SK-N-SH treated with all-trans-retinoic acid at 6 μM for 48 hours (cell line): ENCODE measurements at regions not wholly inside any gene's neighbourhood (a gene's known extent, or its start where the extent isn't known, plus 50 kb on each side); places are given as distances from the start of the nearest gene placed in this dataset.

ENCODE experiments used
- BACH2 ChIP-seq: fragments of 250-450 bp; sonication (Bioruptor Pico); IDR thresholded peaks from 2 replicates; pipeline ENCODE4 v1.9.0; 2021; ENCODE audit warnings: mild to moderate bottlenecking, borderline replicate concordance
- ESRRG ChIP-seq: fragments of 250-450 bp; sonication (Bioruptor Pico); IDR thresholded peaks from 2 replicates; pipeline ENCODE4 v1.6.1; 2021; ENCODE audit warnings: mild to moderate bottlenecking
- PPARA ChIP-seq: fragments of 250-450 bp; sonication (Bioruptor Pico); IDR thresholded peaks from 2 replicates; pipeline ENCODE4 v1.5.0; 2020; ENCODE audit warnings: mild to moderate bottlenecking, borderline replicate concordance
- SNAI2 ChIP-seq: fragments of 250-450 bp; sonication (Bioruptor Pico); IDR thresholded peaks from 2 replicates; pipeline ENCODE4 v1.5.0; 2020; ENCODE audit warnings: mild to moderate bottlenecking, moderate library complexity
- TCF4 ChIP-seq: fragments of 250-450 bp; sonication (Bioruptor Pico); IDR thresholded peaks from 2 replicates; pipeline ENCODE4 v1.8.0; 2021; ENCODE audit warnings: mild to moderate bottlenecking, moderate library complexity, borderline replicate concordance
- TOX ChIP-seq: fragments of 250-450 bp; sonication (Bioruptor Pico); IDR thresholded peaks from 2 replicates; pipeline ENCODE4 v1.8.0; 2021; ENCODE audit warnings: mild to moderate bottlenecking, moderate library complexity, borderline replicate concordance
- ZC3H10 ChIP-seq: fragments of 250-450 bp; sonication (Bioruptor Pico); IDR thresholded peaks from 2 replicates; pipeline ENCODE4 v1.5.1; 2021; ENCODE audit warnings: mild to moderate bottlenecking, moderate library complexity
- ZFP30 ChIP-seq: fragments of 450-650 bp; formaldehyde crosslinking; IDR thresholded peaks from 2 replicates; pipeline ENCODE4 v1.5.0; 2022; ENCODE audit warnings: mild to moderate bottlenecking, moderate library complexity
- ZNF565 ChIP-seq: fragments of 450-650 bp; formaldehyde crosslinking; conservative IDR thresholded peaks from 2 replicates; pipeline ENCODE4 v1.5.0; 2020; ENCODE audit warnings: low read depth, mild to moderate bottlenecking, moderate library complexity
- ZNF8 ChIP-seq: fragments of 450-650 bp; formaldehyde crosslinking; IDR thresholded peaks from 2 replicates; pipeline ENCODE4 v1.5.0; 2020; ENCODE audit warnings: mild to moderate bottlenecking, moderate library complexity
- TF ChIP-seq, protein P1 (sequence below): fragments of 250-450 bp; sonication (Bioruptor Pico); IDR thresholded peaks from 2 replicates; pipeline ENCODE4 v1.5.1; 2020; ENCODE audit warnings: low read depth, mild to moderate bottlenecking, moderate library complexity
- TF ChIP-seq, protein P2 (sequence below): fragments of 250-450 bp; sonication (Bioruptor Pico); IDR thresholded peaks from 2 replicates; pipeline ENCODE4 v1.8.0; 2020; ENCODE audit warnings: mild to moderate bottlenecking, moderate library complexity, borderline replicate concordance

DNA sequence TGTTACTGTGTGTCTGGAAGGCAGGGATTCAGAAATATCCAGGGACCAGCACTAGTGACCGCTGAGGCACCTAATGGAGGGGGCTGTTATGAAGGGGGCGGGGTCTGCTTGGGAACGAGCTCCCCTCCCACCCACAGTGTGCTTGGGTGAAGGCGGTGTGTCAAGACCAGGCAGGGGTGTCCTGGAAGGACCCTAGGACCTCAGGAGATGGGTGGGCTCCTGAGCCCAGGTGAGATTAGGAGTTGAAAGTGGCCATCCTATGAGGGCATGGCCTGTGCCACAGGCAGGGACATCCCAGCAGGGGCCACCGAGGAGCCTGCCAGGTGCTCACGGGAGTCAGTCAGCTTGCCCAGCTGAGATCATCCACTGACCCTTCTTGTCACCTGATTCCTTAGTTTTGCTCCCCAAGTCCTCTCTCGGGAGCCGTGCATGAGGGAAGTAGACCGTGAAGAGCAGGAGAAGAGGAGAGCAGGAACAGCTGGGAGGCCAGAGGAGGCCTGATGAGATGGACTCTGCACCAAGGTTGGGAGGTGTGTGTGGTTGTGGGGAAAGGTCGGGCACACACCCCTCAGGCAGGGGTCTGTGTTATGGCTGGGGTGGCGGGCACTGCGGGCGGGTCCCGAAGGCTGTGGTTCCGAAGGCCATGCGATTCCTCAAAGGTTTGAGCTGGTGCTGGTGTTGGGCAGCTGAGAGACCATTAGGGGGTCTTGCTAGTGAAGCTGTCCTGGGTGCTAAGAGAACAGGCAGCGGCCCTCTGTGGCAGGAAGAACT is 180.9 kb upstream of the HS6ST1 start:
- TF ChIP-seq, protein P1, sequence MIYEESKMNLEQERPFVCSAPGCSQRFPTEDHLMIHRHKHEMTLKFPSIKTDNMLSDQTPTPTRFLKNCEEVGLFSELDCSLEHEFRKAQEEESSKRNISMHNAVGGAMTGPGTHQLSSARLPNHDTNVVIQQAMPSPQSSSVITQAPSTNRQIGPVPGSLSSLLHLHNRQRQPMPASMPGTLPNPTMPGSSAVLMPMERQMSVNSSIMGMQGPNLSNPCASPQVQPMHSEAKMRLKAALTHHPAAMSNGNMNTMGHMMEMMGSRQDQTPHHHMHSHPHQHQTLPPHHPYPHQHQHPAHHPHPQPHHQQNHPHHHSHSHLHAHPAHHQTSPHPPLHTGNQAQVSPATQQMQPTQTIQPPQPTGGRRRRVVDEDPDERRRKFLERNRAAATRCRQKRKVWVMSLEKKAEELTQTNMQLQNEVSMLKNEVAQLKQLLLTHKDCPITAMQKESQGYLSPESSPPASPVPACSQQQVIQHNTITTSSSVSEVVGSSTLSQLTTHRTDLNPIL (CRISPR knock-in tag), result no peak
- TF ChIP-seq, protein P2, sequence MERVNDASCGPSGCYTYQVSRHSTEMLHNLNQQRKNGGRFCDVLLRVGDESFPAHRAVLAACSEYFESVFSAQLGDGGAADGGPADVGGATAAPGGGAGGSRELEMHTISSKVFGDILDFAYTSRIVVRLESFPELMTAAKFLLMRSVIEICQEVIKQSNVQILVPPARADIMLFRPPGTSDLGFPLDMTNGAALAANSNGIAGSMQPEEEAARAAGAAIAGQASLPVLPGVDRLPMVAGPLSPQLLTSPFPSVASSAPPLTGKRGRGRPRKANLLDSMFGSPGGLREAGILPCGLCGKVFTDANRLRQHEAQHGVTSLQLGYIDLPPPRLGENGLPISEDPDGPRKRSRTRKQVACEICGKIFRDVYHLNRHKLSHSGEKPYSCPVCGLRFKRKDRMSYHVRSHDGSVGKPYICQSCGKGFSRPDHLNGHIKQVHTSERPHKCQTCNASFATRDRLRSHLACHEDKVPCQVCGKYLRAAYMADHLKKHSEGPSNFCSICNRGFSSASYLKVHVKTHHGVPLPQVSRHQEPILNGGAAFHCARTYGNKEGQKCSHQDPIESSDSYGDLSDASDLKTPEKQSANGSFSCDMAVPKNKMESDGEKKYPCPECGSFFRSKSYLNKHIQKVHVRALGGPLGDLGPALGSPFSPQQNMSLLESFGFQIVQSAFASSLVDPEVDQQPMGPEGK, result no peak
- TF ChIP-seq ZNF8 (CRISPR knock-in tag) (no peak), ZFP30 (no peak), ESRRG (CRISPR knock-in tag) (no peak), PPARA (CRISPR knock-in tag) (no peak), BACH2 (CRISPR knock-in tag) (no peak), ZNF565 (CRISPR knock-in tag) (no peak), SNAI2 (CRISPR knock-in tag) (no peak), TOX (CRISPR knock-in tag) (no peak), ZC3H10 (CRISPR knock-in tag) (no peak), TCF4 (no peak)
